Left ventricle myocardium superior (tissue), 1 donor: ENCODE measurements at regions not wholly inside any gene's neighbourhood (a gene's known extent, or its start where the extent isn't known, plus 50 kb on each side); places are given as distances from the start of the nearest gene placed in this dataset.

Experiments
- ATAC-seq: fragments of 200-7000 bp; cut with Tn5 transposase; one replicate; pipeline ENCODE4 v1.9.1; 2020; ENCODE audit warnings: mild to moderate bottlenecking, moderate library complexity
- DNase-seq: peaks from one replicate; pipeline ENCODE4 v3.0.0-alpha.2; 2020
- intact Hi-C: fragments of 100-400 bp; cut with micrococcal nuclease; formaldehyde crosslinking; loops from one replicate; pipeline ENCODE4 v1.11.0; 2022
- donor health status: DM: no; HTN: yes; CAD: no; lungs with severe emphysema.

DNA sequence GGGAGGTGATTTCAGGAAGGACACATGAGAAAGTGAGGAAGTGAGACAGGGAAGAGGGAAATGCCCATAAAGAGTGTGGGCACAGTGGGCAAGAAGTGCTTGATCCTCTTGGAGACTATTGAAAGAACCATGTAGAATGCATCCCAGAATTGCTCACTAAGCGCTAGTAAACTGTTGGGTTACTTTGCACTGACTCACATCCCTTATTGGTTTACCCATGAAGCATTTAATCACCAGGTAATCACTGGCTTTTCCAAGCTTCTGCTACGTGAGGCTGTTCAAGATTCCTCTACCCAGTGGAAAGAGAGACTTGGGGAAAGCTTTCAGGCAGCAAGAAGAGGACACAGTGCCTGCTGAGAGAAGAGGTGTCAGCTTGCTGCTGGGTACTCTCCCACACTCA lies 410.0 kb upstream of the JAG1 start:
- intact Hi-C loops, result no loop called here
- DNase-seq, result no peak
- ATAC-seq, result no peak

DNA sequence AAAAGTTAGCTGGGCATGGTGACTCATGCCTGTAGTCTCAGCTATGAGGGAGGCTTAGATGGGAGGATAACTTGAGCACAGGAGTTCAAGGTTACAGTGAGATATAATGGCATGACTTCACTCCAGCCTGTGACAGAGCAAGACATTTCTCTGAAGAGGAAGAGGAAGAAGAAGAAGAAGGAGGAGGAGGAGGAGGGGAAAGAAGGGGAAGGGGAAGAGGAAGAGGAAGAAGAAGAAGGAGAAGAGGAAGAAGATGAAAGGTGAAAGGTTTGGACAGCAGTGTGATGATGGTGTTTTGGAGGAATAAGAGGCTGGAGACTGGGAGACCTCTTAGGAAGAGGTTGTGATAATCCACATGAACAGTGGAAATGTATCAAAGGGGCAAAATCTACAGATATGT lies 410.7 kb upstream of the JAG1 start:
- ATAC-seq (no peak), DNase-seq (no peak)
- intact Hi-C loops, result no loop called here

DNA sequence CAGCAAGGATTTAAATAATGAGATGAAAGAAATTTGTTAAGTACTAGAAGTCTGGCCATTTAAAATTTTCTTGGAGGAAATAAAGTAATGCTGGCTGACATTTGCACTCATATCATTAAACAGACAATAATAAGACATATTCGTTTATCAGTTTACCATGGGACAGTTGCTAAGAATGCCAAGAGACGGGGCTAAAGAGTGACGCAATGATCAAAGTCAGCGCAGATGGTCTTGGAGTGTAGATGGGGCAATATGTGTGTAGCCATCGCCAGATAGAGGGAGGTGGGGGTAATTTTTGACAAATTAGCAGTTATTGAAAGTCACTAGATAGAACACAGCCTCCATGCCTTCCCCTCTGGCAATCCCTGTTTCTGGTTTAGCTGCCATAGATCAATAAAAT lies 413.2 kb upstream of the JAG1 start:
- intact Hi-C loops, result no loop called here
- ATAC-seq (no peak), DNase-seq (no peak)

GRCh38 chr20:11090751-11091150 lies 417.0 kb upstream of the JAG1 start:
- DNase-seq (no peak), ATAC-seq (no peak)
- intact Hi-C loops, result no loop called here

- intact Hi-C loops, result no loop called here
- ATAC-seq (no peak), DNase-seq (no peak)
Observed at GRCh38 chr20:11091511-11091910, 417.7 kb upstream of the JAG1 start.

DNA sequence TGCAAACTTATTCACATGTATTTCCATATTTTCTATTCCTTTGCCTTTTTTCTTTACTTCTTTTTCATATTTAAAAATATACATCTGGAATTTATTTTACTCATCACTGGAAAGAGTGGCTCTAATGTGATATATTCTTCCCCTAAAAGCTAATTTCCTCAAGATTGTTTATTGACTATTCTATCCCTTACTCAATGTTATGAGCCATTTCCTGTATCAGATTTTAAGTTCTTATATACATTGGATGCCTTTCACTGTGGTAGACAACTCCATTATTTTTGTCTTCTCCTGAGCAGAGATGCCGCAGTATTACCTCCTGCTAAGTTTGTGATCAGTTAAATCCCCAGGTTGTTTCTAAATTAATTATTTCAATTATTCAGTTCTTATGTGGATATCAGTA lies 418.4 kb upstream of the JAG1 start:
- intact Hi-C loops, result no loop called here
- ATAC-seq, result no peak
- DNase-seq, result no peak

GRCh38 chr20:11094196-11094595 lies 420.4 kb upstream of the JAG1 start:
- intact Hi-C loops, result no loop called here
- ATAC-seq (no peak), DNase-seq (no peak)

GRCh38 chr20:11094711-11095110 lies 420.9 kb upstream of the JAG1 start:
- no peak for ATAC-seq
- DNase-seq, result no peak
- intact Hi-C loops, result no loop called here

- ATAC-seq, result peak; percentile 47
- DNase-seq, result no peak
Observed at GRCh38 chr20:11098888-11099287, 425.1 kb upstream of the JAG1 start.

GRCh38 chr20:11101243-11101642 lies 427.4 kb upstream of the JAG1 start:
- ATAC-seq (no peak), DNase-seq (no peak)
- intact Hi-C loops, result no loop called here

More at GRCh38 chr20:11098888-11099287, 425.1 kb upstream of the JAG1 start:
- intact Hi-C loops, result no loop called here

DNA sequence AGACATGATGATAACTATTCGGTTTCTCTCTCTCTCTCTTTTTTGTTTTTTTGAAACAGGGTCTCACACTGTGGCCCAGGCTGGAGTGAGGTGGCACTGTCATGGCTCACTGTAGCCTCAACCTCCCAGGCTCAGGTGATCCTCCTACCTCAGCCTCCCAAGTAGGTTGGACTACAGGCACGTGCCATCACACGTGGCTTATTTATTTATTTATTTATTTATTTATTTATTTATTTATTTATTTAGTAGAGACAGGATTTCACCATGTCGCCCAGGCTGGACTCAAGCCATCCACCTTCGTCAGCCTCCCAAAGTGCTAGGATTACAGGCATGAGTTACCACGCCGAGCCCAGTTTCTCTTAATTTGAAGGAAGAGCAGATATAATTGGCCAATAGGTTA lies 427.9 kb upstream of the JAG1 start:
- intact Hi-C loops, result no loop called here
- no peak for DNase-seq
- no peak for ATAC-seq

GRCh38 chr20:11103866-11104265 lies 430.1 kb upstream of the JAG1 start:
- no peak for ATAC-seq
- intact Hi-C loops, result no loop called here
- DNase-seq, result no peak

DNA sequence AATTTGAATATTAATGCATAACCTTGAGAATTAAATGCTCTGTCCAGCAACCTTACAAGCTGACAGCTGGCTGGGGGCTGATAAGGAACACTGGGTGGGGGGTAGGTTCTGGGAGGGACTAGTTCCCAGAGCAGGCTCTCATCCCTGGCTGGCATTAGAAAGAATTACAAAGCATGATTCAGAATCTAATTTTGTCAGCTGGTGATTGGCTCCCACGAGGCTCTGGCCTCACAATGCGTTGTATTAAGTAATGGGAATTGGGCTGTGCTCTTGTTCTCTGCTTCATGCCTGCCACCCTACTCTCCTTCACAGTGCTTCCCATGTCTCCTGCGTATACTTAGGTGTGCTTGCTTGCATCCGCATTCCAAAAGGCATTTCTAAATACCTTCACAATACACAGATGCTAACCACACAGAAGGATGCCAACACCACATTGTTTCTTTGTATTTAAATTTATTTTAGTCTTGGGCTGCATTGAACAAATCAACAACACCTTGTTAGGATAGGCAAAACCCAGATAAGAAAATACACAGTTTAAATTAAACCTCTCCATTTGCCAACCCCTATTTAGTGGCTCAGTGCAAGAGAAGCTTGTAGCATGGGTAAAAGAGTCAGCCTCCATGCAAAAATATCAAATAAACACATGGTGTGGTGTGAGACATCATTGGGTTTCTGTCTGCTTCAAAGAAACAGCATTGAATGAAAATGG lies 434.5 kb upstream of the JAG1 start:
- intact Hi-C loops, result no loop called here
- ATAC-seq (peak; percentile 99), DNase-seq (peak; percentile 41)

DNA sequence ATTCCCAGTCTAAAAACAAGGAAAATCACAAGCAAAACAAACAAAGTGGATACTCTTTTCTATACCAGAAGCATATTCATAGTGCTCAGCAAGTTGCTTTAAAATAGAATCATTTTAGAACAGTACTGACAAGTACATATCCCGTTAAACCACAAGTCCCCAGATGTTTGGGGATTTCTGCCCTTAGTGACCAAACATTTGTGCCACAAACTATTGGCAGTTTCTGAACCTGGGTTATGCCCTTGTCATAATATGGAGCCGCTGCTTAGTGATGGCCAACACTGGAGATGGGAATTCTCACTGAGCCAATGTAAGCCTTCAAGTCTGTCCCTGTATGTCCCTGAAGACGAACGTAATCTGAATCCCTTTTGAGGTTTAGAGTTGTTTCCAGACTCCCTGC lies 436.7 kb upstream of the JAG1 start:
- intact Hi-C loops, result no loop called here
- DNase-seq (no peak), ATAC-seq (no peak)

GRCh38 chr20:11111191-11111590 lies 437.4 kb upstream of the JAG1 start:
- intact Hi-C loops, result no loop called here
- DNase-seq (no peak), ATAC-seq (no peak)

DNA sequence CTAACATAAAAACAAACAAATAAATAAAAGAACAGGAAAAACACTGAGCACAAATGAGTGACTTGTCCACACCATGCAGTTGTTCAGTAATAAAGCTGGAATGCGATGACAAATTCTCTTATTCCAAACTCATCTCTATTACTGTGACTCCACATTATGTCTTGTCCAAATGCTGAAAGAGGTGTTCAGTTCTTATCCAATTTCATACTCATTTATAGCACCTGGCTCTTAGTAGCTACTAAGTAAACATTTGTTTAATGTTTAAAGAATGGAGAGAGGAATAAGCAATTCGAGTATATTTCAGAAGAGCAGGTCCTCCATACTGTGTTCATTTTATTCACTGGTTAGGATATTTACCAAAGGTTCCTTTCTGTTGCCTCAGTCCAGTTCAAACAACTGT lies 439.0 kb upstream of the JAG1 start:
- DNase-seq, result no peak
- no peak for ATAC-seq
- intact Hi-C loops, result no loop called here

- ATAC-seq, result no peak
- intact Hi-C loops, result no loop called here
- no peak for DNase-seq
Observed at GRCh38 chr20:11114382-11114781, 440.6 kb upstream of the JAG1 start.

DNA sequence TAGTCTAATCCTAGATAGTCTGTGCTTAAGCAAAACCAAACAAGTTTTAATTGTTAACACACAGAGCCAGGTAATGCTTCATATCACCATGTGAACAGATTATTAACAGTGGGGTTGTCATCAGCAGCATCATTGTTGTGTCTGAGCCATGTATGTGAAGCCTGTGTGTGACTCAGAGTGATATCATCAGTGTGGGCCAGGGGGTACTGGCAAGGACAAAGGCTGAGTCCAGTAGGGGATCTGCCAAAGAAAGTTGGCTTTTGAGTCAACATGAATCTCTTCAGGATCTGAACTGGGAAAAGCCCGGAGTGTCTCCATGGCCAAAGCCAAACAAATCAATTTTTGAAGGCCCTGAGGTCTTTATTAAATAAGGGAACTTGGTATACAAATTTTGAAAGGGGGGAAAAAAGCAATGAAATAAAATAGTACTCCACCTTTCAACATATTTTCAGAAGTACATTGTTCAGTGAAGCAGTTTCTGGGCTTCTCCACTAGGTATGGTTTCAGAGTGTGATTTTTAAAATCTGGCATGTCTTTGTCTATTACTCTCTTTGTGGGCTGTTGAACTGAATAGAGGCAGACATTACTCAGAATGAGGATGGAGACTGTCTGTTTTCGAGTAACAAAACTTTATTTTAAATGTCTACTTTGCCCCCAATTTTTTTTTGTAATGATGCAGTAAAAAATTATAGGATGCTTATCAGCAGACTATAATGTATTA lies 444.2 kb upstream of the JAG1 start:
- DNase-seq (no peak), ATAC-seq (no peak)
- intact Hi-C loops, result no loop called here

DNA sequence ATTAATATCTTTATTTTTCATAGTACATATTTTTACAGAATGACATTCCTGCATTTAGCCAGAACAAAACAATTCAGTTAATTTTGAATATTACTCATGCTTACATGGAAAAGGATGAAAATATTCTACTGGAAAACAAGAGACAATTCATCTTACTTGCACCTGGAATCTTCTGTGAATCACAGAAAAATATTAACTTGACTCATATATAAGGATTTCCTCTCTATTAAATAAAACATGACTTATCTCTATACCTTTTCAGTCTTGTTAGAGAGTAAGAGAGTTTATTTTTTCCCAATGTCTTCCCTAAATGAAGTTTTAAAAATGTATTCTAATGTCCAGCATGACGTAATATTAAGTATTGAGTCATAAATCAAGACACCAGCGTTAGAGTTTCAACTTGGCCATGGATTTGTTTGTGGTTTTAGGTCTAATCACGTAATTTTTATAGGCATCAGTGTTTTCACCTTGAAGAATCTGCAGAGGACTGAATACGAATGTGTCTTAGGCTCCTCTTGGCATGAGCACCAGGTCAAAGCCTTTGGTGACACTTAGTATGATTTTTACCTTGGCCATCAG lies 445.1 kb upstream of the JAG1 start:
- intact Hi-C loops, result no loop called here
- DNase-seq (no peak), ATAC-seq (no peak)

- no peak for ATAC-seq
- DNase-seq, result no peak
- intact Hi-C loops, result no loop called here
Observed at GRCh38 chr20:11119573-11119972, 445.8 kb upstream of the JAG1 start.

- ATAC-seq, result no peak
- DNase-seq, result no peak
- intact Hi-C loops, result no loop called here
Observed at GRCh38 chr20:11120431-11120830, 446.6 kb upstream of the JAG1 start.
